Renal cortical epithelial cell (primary cell): ENCODE measurements at regions not wholly inside any gene's neighbourhood (a gene's known extent, or its start where the extent isn't known, plus 50 kb on each side); places are given as distances from the start of the nearest gene placed in this dataset.
"Not testable (repeated sequence)": the region's sequence is repeated elsewhere in the genome, so short reads cannot be mapped to it uniquely, and the experiment has no call there.

Source experiments
- DNase-seq: peaks from one replicate; pipeline ENCODE4 v3.0.0-alpha.2; 2011; ENCODE audit warnings: low read depth

- DNase-seq: not testable (repeated sequence)
Measured at GRCh38 chr16:21422824-21423223, 144.7 kb upstream of the CRYM start.

DNA sequence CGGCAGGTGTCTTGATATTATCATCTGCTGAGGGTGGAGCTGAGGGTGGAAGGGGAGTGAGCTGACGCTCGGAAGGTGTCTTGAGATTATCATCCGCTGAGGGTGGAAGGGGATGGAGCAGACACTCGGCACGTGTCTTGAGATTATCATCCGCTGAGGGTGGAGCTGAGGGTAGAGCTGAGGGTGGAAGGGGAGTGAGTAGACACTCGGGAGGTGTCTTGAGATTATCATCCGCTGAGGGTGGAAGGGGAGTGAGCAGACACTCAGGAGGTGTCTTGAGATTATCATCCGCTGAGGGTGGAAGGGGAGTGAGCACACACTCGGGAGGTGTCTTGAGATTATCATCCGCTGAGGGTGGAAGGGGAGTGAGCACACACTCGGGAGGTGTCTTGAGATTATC, 126.6 kb upstream of the CRYM start:
- not testable (repeated sequence) for DNase-seq

- DNase-seq: not testable (repeated sequence)
Measured at GRCh38 chr16:21397866-21398265, 119.8 kb upstream of the CRYM start.

DNA sequence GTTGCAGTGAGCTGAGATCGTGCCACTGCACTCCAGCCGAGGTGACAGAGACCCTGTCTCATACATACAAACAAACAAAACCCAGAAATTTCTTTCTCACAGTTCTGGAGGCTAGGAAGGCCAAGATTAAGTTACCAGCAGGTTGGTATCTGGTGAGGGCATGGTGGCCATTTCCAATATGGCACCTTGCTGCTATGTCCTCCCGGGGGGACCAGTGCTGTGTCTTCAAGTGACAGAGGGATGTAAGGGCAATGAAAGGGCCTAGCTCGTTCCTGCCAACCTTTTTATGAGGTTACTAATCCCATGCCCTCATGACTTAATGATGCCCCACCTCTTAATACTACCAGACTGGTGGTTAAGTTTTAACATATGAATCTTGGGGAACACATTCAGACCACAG, 118.5 kb upstream of the CRYM start:
- DNase-seq: not testable (repeated sequence)

DNA sequence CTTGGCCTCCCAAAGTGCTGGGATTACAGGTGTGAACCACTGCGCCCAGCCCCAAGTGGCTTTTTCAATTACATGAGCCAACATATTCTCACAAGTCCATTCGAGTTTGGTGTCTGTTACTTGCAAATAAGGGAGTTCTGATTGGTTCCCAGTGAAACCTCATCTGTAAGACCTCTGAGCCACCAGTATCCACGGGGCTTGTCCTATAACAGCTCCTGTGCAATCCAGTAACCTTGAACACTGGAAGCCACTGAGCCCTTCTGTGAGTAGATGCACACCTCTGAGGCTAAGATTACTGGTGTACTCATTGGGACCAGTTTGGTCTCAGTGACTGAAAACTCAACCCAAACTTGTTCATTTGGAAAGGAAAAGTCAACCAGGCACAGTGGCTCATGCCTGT, 112.5 kb upstream of the CRYM start:
- DNase-seq: not testable (repeated sequence)

GRCh38 chr16:21389860-21390259, 111.8 kb upstream of the CRYM start:
- not testable (repeated sequence) for DNase-seq

DNA sequence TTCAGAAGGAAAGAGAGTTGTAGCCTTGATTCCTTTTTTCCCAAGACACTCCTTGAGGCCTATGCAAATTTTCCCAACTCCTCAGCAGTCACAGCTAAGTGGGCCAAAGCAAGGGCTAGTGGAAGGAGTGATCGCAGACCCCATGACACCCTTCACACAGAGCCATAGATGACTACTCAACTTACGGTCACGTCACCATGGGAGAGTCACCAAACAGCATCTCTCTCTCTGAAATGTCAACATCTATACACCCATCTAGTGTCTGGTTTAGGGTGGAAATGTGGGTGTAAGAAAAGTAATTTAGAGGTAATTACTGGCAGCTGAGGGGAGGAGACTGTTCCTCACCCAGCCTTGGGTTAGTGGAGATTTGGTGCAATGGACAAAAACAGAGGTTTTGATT, 109.7 kb upstream of the CRYM start:
- DNase-seq: not testable (repeated sequence)

DNA sequence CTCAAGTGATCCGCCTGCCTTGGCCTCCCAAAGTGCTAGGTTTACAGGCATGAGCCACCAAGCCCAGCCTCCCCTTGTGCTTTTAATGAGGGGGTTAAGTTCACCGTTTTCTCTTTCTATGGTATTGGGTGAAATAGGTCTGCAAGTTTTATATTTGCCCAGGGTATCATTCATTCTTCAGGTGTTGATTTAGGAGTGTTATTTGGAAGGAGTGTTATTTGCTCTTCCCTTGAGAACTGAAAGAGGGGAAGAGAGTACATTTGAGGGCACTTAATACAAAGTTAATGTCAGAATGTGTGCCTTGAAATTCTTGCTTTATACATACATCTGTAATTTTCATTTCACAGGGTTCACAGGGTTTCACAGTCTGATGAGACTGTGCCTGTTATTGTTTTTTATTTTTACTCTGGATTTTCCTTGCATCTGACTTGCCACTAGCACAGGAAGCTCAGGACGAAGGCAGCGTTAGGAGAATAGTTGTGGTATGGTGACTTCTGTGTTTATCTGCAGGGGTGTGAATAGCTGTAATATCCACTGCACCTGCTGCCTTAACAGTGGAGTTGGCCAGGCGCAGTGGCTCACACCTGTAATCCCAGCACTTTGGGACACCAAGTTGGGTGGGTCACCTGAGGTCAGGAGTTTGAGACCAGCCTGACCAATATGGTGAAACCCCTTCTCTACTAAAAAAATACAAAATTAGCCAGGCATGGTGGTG, 108.3 kb upstream of the CRYM start:
- not testable (repeated sequence) for DNase-seq

DNA sequence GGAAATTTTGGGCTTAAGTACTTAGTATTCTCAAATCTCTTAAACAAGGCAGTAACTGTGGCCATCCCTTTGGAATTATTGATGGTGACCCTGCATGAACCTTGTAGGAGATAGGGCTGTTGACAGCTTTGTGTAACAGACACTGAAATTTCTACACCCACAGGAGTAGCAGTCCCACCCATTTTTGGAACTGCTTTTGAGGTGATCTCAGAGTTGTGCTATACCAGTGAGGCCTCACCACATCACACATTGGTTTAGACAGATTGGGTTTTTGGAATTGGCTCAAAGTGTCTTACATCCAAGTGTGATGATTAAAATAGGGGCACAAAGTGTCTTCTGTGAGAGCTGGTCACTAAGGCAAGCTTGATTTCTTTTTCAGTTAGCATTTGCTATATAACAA, 105.6 kb upstream of the CRYM start:
- DNase-seq: not testable (repeated sequence)

- not testable (repeated sequence) for DNase-seq
Measured at GRCh38 chr16:21379645-21380044, 101.6 kb upstream of the CRYM start.

- DNase-seq: not testable (repeated sequence)
Measured at GRCh38 chr16:21376196-21376899, 98.3 kb upstream of the CRYM start.

DNA sequence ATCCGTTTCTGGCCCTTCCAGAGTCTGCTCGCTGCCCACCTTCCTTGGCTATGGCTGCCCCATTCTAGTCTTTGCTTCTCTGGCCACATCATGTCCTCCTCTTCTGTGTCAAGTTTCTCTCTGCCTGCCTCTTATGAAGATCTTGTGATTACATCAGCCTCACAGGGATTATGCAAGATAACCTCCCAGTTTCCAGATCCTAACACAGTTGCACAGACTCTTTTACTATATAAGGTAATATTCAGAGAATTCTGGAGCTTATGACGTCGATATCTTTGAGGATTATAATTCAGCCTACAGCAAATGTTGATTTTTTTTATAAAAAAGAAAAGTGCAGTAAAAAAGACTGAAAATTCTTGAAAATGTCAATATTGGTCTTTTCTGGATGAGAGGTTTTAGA, 97.2 kb upstream of the CRYM start:
- DNase-seq: not testable (repeated sequence)

DNA sequence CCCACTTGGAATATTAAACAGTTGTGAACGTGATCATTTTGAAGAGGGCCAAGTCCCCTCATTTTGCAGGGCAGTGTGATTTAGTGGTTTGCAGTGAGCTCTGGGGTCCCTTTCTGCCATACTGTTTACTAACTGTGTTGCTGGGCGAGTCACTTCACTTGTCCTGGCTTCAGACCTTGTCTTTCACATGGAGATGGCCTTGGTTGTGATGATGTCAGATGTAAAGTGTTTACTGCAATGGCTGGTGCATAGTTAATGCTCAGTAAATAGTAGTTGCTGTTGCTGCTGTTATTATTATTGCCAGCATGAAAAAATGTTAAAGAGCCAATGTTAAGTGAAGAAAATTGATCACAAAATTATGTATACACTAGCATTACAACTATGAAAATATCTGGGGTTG, 95.4 kb upstream of the CRYM start:
- DNase-seq: not testable (repeated sequence)

DNA sequence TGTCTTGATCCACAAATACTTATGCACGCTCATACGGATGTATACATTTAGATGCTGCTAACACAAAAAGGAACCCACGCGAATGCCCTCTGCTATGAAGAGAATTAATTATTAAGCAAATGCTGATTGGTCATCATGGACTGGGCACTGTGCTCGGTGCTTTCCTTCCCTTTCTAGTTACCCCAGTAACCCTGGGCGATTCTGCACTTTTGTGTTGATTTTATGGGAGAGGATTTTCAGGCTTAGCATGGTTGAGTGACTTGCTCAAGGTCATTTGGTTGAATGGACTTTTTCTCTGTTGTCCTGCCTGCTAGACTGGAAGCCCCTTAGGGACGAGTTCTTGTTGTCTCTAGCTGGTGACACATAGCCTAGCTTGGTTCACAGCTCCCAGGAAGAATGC, 94.8 kb upstream of the CRYM start:
- peak; percentile 49 for DNase-seq

DNA sequence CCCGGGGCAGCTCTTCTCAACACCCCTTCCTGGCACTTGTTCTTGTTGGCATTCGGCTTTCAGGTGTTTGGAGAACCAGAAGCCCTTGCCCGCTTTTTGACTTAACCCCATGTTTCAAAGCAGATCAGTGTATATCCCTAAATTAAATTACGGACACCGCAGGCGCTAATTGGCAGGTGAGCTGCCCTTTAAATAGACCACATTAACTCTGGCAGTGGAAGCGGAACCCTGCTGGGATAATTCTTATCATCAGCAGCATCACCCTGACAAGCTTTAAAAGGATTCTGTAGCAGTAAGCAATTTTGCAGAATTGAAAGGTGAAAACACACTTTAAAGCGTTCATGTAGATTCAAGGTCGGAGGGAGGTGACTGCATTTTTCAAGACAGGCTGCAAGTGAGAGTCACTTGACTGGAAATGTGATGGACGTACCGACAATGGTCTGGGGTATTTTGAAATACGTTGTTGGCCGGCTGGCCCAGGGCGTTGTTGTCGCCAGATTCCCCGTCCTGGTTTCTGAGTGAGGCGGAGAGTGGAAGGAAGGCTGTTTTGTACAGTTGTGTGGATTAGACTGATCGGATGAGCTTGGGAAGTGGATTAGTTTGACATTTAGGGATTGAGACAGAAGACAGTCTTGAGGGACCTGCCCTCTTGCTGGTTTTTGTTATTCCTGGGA, 94.2 kb upstream of the CRYM start:
- DNase-seq: not testable (repeated sequence)

DNA sequence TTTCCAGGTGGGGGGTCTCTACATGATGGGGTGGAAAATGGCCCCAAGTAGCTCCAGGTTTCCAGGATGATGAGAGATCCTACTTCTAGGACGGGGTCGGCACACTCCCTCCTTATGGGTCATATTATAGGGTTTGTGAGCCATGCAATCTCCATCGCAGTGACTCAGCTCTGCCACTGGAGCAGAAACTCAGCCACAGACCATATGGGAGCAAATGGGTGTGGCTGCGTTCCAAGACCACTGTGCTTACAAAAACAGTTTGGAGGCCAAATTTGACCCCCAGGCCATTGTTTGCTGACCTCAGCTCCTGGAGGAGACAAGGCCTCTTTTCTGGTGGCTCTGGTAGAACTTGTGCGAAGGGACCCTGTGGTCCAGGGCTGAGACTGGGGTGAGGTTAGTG, 92.7 kb upstream of the CRYM start:
- DNase-seq: peak; percentile 63

GRCh38 chr16:21368973-21369942, 91.2 kb upstream of the CRYM start:
- DNase-seq: not testable (repeated sequence)

DNA sequence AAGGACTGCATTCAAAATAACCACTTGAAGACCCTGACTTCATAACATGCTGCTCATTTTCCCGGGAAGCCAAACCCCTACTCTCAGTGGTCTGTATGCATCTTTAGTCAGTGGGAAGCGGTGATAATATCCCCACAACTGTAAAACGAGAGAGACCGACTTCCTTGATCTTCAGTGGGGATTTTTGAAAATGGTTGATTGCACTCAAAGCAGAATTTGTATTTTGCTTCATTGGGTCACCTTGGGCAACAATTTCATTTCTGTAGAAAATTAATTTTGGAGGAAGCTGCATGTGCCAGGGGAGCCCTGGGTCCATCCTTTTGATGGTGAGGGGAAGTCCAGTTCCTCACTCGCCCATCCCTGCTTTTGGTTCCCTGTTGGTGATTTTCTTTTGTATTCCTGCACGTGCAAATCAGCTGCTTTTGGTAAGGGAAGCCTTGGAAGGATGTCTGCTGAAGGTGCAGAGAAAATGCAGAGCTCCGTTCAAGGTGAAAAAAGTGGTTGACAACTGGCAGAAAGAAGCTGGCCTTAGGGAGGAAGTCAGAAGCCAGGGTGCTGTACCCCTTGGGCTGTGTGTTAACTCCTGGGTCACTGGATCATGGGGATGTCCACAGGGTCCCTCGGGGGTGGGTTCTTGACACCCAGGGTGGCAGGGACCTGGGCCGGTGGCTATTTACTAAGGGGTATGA, 89.8 kb upstream of the CRYM start:
- DNase-seq: not testable (repeated sequence)

DNA sequence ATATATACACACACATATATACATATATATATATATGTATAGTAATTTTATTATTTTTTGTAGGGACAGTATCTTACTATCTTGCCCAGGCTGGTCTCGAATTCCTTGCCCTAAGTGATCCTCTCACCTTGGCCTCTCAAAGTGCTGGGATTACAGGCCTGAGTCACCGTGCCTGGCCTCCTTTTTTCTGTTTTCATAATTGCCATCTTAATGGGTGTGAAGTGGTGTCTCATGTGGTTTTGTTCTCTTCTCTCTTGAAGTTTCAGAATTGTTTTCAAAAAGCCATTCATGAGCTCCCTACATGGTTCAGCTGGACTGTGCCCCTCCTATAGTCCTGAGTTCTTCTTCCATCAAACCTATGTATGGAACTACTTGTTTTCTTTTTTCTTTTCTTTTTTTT, 88.9 kb upstream of the CRYM start:
- not testable (repeated sequence) for DNase-seq

GRCh38 chr16:21365541-21365940, 87.5 kb upstream of the CRYM start:
- not testable (repeated sequence) for DNase-seq
